ENCODE measurements at regions not wholly inside any gene's neighbourhood (a gene's known extent, or its start where the extent isn't known, plus 50 kb on each side); places are given as distances from the start of the nearest gene placed in this dataset.

GRCh38 chr1:188061881-188062280 is 1233.1 kb downstream of the PLA2G4A start:
- Histone ChIP-seq H3F3A (ENCODE audit: insufficient read depth, low read length) (no peaks in the 10 kb centered on the region), H3K9ac (ENCODE audit: low read length) (no peak overlapping the region), H3K79me2 (ENCODE audit: low read length) (no peaks in the 10 kb centered on the region), H3K9me3 (replicated peaks; ENCODE audit: insufficient read depth, low read length) (no peaks in the 10 kb centered on the region), H3K27ac (ENCODE audit: low read length) (no peak overlapping the region), H3K4me1 (ENCODE audit: low read length) (no peaks in the 10 kb centered on the region), H3K36me3 (replicated peaks; ENCODE audit: insufficient read depth, low read length) (no peaks in the 10 kb centered on the region), H2AFZ (ENCODE audit: low read length) (no peak overlapping the region), H3K4me3 (ENCODE audit: low read length) (no peak overlapping the region), H3K4me2 (ENCODE audit: low read depth, low read length) (no peak overlapping the region), H4K20me1 (ENCODE audit: insufficient read depth, low read length) (no peaks in the 10 kb centered on the region), H3K9me2 (replicated peaks; ENCODE audit: insufficient read depth, low read length) (no peaks in the 10 kb centered on the region), H3K27me3 (replicated peaks; ENCODE audit: insufficient read depth, low read length) (no peaks in the 10 kb centered on the region)
- no peak for DNase-seq
- TF ChIP-seq EZH2phosphoT487 (IDR thresholded peaks at IDR 0.05; ENCODE audit: low read length) (no peak), EZH2 (optimal IDR thresholded peaks at IDR 0.05; ENCODE audit: low read depth, low read length) (no peak), CTCF (IDR thresholded peaks at IDR 0.05; ENCODE audit: low read length) (no peak)

GRCh38 chr1:188062456-188062855 is 1233.7 kb downstream of the PLA2G4A start:
- Histone ChIP-seq H3K9me3 (replicated peaks; ENCODE audit: insufficient read depth, low read length) (no peaks in the 10 kb centered on the region), H3K79me2 (ENCODE audit: low read length) (no peaks in the 10 kb centered on the region), H3K9ac (ENCODE audit: low read length) (no peak overlapping the region), H3K4me3 (ENCODE audit: low read length) (no peak overlapping the region), H3F3A (ENCODE audit: insufficient read depth, low read length) (no peaks in the 10 kb centered on the region), H3K27ac (ENCODE audit: low read length) (no peak overlapping the region), H2AFZ (ENCODE audit: low read length) (no peak overlapping the region), H3K4me2 (ENCODE audit: low read depth, low read length) (no peak overlapping the region), H3K4me1 (ENCODE audit: low read length) (no peaks in the 10 kb centered on the region), H4K20me1 (ENCODE audit: insufficient read depth, low read length) (no peaks in the 10 kb centered on the region), H3K9me2 (replicated peaks; ENCODE audit: insufficient read depth, low read length) (no peaks in the 10 kb centered on the region), H3K27me3 (replicated peaks; ENCODE audit: insufficient read depth, low read length) (no peaks in the 10 kb centered on the region), H3K36me3 (replicated peaks; ENCODE audit: insufficient read depth, low read length) (no peaks in the 10 kb centered on the region)
- no peak for DNase-seq
- TF ChIP-seq CTCF (IDR thresholded peaks at IDR 0.05; ENCODE audit: low read length) (no peak), EZH2phosphoT487 (IDR thresholded peaks at IDR 0.05; ENCODE audit: low read length) (no peak), EZH2 (optimal IDR thresholded peaks at IDR 0.05; ENCODE audit: low read depth, low read length) (no peak)

- no peaks in the 10 kb centered on the region for H3K9me3 ChIP-seq (replicated peaks; ENCODE audit: insufficient read depth, low read length)
- no peaks in the 10 kb centered on the region for H3K27me3 ChIP-seq (replicated peaks; ENCODE audit: insufficient read depth, low read length)
- no peaks in the 10 kb centered on the region for H3K9me2 ChIP-seq (replicated peaks; ENCODE audit: insufficient read depth, low read length)
- no peak overlapping the region for H3K9ac ChIP-seq (ENCODE audit: low read length)
- no peaks in the 10 kb centered on the region for H3K79me2 ChIP-seq (ENCODE audit: low read length)
- no peaks in the 10 kb centered on the region for H3K4me1 ChIP-seq (ENCODE audit: low read length)
- no peak for TF ChIP-seq EZH2phosphoT487 (IDR thresholded peaks at IDR 0.05; ENCODE audit: low read length)
- no peak for TF ChIP-seq CTCF (IDR thresholded peaks at IDR 0.05; ENCODE audit: low read length)
- TF ChIP-seq EZH2 (optimal IDR thresholded peaks at IDR 0.05; ENCODE audit: low read depth, low read length): no peak
- H3K4me2 ChIP-seq (ENCODE audit: low read depth, low read length): no peak overlapping the region
- no peaks in the 10 kb centered on the region for H4K20me1 ChIP-seq (ENCODE audit: insufficient read depth, low read length)
- H3K4me3 ChIP-seq (ENCODE audit: low read length): no peak overlapping the region
- H3K27ac ChIP-seq (ENCODE audit: low read length): no peak overlapping the region
- H2AFZ ChIP-seq (ENCODE audit: low read length): no peak overlapping the region
- H3K36me3 ChIP-seq (replicated peaks; ENCODE audit: insufficient read depth, low read length): no peaks in the 10 kb centered on the region
- no peak for DNase-seq
- no peaks in the 10 kb centered on the region for H3F3A ChIP-seq (ENCODE audit: insufficient read depth, low read length)
Measured at GRCh38 chr1:188065917-188066316, 1237.2 kb downstream of the PLA2G4A start.

All from MM.1S (cell line).